ENCODE measurements at regions not wholly inside any gene's neighbourhood (a gene's known extent, or its start where the extent isn't known, plus 50 kb on each side); places are given as distances from the start of the nearest gene placed in this dataset.

GRCh38 chr12:63292471-63293221 lies 141.6 kb upstream of the AVPR1A start:
- Histone ChIP-seq H3K4me2 (ENCODE audit: control insufficient read depth, insufficient read depth) (no peak overlapping the region), H3K36me3 (ENCODE audit: control insufficient read depth in 2 of 2, insufficient read depth in 2 of 2, low read length in 1 of 2) (no peaks in the 10 kb centered on the region), H3K9ac (ENCODE audit: control insufficient read depth, insufficient read depth, low read length) (no peak overlapping the region), H3K4me3 (no peak overlapping the region), H3K9me3 (replicated peaks; ENCODE audit: control insufficient read depth, insufficient read depth, low read length) (no peaks in the 10 kb centered on the region), H3K79me2 (ENCODE audit: control insufficient read depth, insufficient read depth, low read length) (no peaks in the 10 kb centered on the region), H4K20me1 (ENCODE audit: control insufficient read depth, insufficient read depth) (no peaks in the 10 kb centered on the region), H3K27ac (ENCODE audit: control insufficient read depth, insufficient read depth) (no peak overlapping the region), H2AFZ (ENCODE audit: control insufficient read depth, low read depth, low read length) (no peak overlapping the region), H3K27me3 (replicated peaks in 1 of 2; ENCODE audit: control insufficient read depth in 2 of 2, insufficient read depth in 2 of 2, low read length in 1 of 2) (no peaks in the 10 kb centered on the region), H3K4me1 (ENCODE audit: control insufficient read depth, insufficient read depth, low read length) (no peaks in the 10 kb centered on the region)
- no TSS peak for BruUV-seq (replicated peaks)
- intact Hi-C loops (cut with micrococcal nuclease; ENCODE audit: unreplicated experiment) (no loop called here), in situ Hi-C loops (cut with MboI) (no loop called here)
- ChIA-PET RAD21 (ENCODE audit: unreplicated experiment) (no interaction called here), SMC1A (ENCODE audit: uncharacterized antibody, unreplicated experiment) (no interaction called here), POLR2A (no interaction called here), CTCF (no interaction called here)
- WGBS (ENCODE audit: insufficient coverage, insufficient replicate concordance, low lambda C conversion rate, missing lambda C conversion rate) = 0% methylated on average over 2 of the region's 2 CpGs
- no peak for FAIRE-seq
- DNase-seq (ENCODE audit: low read depth, low spot score) = no peak
- TF ChIP-seq STAT1 (conservative IDR thresholded peaks at IDR 0.05) (no peak), ETV6 (conservative IDR thresholded peaks at IDR 0.05 in 1 of 2, IDR thresholded peaks at IDR 0.05 in 1 of 2; ENCODE audit: borderline replicate concordance in 1 of 2, low read depth in 1 of 2) (no peak), RELA (IDR thresholded peaks at IDR 0.05; ENCODE audit: borderline replicate concordance, partially characterized antibody) (no peak), ZBED1 (IDR thresholded peaks at IDR 0.05; ENCODE audit: borderline replicate concordance) (no peak), CEBPB (IDR thresholded peaks at IDR 0.05; ENCODE audit: borderline replicate concordance in 1 of 2, low read depth in 2 of 2, low read length in 2 of 2) (no peak), POLR2AphosphoS5 (IDR thresholded peaks at IDR 0.05; ENCODE audit: low read length) (no peak), BCL11A (IDR thresholded peaks at IDR 0.05; ENCODE audit: low read depth, low read length) (no peak), USF1 (IDR thresholded peaks at IDR 0.05; ENCODE audit: borderline replicate concordance, extremely low read length, insufficient read depth, low read depth, low read length) (no peak), CHD4 (IDR thresholded peaks at IDR 0.05) (no peak), SPI1 (IDR thresholded peaks at IDR 0.05; ENCODE audit: borderline replicate concordance, insufficient read depth, low read depth, low read length) (no peak), USF2 (IDR thresholded peaks at IDR 0.05; ENCODE audit: borderline replicate concordance, low read depth, low read length) (no peak), KDM1A (IDR thresholded peaks at IDR 0.05; ENCODE audit: borderline replicate concordance) (no peak), EP300 (IDR thresholded peaks at IDR 0.05; ENCODE audit: borderline replicate concordance in 1 of 2, control insufficient read depth in 1 of 2, low read depth in 2 of 2, low read length in 2 of 2) (no peak), TCF3 (IDR thresholded peaks at IDR 0.05; ENCODE audit: borderline replicate concordance, insufficient read depth, low read depth, low read length) (no peak), SMC3 (IDR thresholded peaks at IDR 0.05; ENCODE audit: borderline replicate concordance, low read length) (no peak)
- TF ChIP-seq, protein P1, sequence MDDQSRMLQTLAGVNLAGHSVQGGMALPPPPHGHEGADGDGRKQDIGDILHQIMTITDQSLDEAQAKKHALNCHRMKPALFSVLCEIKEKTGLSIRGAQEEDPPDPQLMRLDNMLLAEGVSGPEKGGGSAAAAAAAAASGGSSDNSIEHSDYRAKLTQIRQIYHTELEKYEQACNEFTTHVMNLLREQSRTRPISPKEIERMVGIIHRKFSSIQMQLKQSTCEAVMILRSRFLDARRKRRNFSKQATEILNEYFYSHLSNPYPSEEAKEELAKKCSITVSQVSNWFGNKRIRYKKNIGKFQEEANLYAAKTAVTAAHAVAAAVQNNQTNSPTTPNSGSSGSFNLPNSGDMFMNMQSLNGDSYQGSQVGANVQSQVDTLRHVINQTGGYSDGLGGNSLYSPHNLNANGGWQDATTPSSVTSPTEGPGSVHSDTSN (IDR thresholded peaks at IDR 0.05; ENCODE audit: insufficient replicate concordance, low read depth, low read length) = no peak
- ATAC-seq = no peak

All from GM12878 (cell line).